SKM-1 (cell line): ENCODE measurements at regions not wholly inside any gene's neighbourhood (a gene's known extent, or its start where the extent isn't known, plus 50 kb on each side); places are given as distances from the start of the nearest gene placed in this dataset.

Experiments
- DNase-seq: peaks from one replicate; lab custom pipeline; 2025; ENCODE audit not compliant: unreplicated experiment; lab: John Stamatoyannopoulos, UW

- DNase-seq: no peak
These were observed 91.0 kb downstream of the GPAM start for GRCh38 chr10:112092519-112092918.

- DNase-seq: no peak
These were observed 88.6 kb downstream of the GPAM start for GRCh38 chr10:112094984-112095383.

DNA sequence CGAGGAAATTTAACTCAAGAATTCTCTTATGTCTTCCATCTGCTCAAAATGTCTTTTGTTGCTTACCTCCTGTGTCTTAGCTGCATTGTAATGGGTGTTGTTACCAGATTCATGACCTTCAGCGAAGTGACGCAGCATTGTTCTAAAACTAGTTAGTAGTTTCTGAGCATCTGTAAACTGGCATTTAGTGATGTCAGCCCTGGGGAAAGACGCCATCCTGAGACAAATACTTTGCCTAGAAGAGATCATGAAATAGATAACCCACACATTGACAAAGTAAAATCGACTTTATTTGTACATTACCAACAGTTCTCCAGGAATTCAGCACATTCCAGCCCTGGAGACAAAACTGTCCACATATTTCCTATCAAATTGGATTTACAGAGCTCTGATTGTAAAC is 87.8 kb downstream of the GPAM start:
- no peak for DNase-seq

GRCh38 chr10:112098682-112099081 is 84.9 kb downstream of the GPAM start:
- DNase-seq: no peak
